Astrocyte of the cerebellum (primary cell): ENCODE measurements at regions not wholly inside any gene's neighbourhood (a gene's known extent, or its start where the extent isn't known, plus 50 kb on each side); places are given as distances from the start of the nearest gene placed in this dataset.
"Not testable (repeated sequence)": the region's sequence is repeated elsewhere in the genome, so short reads cannot be mapped to it uniquely, and the experiment has no call there.

ENCODE experiments used
- DNase-seq: peaks from one replicate; pipeline ENCODE4 v3.0.0-alpha.2; 2011; ENCODE audit warnings: low read depth
- H3K4me3 ChIP-seq: 2 replicates; pipeline ENCODE4 v1.5.1; 2011; ENCODE audit warnings: mild to moderate bottlenecking, low read depth, low read length, moderate library complexity
- in situ Hi-C: cut with HindIII; loops from 2 replicates; pipeline ENCODE4 v1.10.0; 2017; ENCODE audit warnings: low sequenced_read_pairs
- TF ChIP-seq, protein P1 (sequence below): IDR thresholded peaks from 2 replicates; pipeline ENCODE4 v1.5.1; 2012; ENCODE audit warnings: low read length, low read depth, moderate library complexity, mild to moderate bottlenecking; ENCODE audit errors: missing control alignments

DNA sequence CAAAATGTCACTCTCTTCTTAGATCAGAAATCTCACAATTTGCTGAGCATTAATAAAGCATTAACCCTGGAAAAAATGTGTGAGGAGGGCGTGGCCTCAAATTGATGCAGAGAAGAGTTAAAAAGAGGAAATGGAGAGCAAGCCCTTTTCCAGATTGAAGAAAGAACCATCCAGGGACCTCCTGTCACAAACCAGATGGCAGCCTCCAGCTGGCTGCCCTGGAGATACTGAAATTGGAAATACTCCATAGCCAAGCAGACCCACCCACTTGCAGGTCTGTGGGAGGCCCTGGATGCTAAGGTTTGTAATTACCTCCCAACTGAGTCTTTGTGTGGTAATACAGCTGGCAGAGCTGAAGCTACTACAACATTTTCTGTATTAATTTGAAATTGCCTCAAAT is 214.9 kb downstream of the IL20RB start:
- in situ Hi-C loops = no loop called here
- no peak for DNase-seq
- TF ChIP-seq, protein P1, sequence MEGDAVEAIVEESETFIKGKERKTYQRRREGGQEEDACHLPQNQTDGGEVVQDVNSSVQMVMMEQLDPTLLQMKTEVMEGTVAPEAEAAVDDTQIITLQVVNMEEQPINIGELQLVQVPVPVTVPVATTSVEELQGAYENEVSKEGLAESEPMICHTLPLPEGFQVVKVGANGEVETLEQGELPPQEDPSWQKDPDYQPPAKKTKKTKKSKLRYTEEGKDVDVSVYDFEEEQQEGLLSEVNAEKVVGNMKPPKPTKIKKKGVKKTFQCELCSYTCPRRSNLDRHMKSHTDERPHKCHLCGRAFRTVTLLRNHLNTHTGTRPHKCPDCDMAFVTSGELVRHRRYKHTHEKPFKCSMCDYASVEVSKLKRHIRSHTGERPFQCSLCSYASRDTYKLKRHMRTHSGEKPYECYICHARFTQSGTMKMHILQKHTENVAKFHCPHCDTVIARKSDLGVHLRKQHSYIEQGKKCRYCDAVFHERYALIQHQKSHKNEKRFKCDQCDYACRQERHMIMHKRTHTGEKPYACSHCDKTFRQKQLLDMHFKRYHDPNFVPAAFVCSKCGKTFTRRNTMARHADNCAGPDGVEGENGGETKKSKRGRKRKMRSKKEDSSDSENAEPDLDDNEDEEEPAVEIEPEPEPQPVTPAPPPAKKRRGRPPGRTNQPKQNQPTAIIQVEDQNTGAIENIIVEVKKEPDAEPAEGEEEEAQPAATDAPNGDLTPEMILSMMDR = no peak
- H3K4me3 ChIP-seq = no peak overlapping the region

DNA sequence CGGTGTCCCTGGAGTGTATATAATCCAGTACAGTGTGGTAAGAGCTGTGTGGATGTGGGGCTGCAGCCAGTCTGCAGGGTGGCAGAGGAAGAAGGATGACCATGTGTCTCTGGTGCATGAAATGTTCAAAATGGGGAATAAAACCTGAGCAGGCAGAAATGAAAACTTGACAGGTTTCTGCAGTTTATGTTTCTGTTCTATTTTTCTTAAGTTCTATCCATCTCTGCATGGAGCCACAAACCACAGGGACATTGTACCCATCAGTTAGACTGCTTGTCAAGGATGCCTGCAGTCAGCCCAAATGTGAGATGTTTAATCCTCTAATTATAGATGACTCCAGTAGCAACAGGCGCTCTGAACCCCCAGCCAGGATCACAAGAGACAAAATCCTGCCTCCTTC is 216.7 kb downstream of the IL20RB start:
- TF ChIP-seq, protein P1 = no peak
- no peak overlapping the region for H3K4me3 ChIP-seq
- DNase-seq = no peak
- in situ Hi-C loops = no loop called here

DNA sequence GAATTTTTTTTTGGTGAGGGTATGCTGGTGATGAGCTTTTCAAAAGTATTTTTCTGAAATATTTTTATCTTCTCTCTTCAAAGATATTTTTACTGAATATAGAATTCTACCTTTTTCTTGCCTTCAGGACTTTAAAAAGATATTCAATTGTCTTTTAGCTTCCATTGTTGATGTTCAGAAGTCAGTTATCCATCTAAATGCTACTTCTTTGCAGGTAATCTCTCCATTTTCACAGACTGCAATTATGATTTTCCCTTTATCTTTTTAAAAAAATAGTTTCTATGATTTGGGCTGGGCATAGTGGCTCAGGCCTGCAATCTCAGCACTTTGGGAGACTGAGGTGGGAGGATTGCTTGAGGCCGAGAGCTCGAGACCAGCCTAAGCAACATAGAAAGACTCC is 222.4 kb downstream of the IL20RB start:
- DNase-seq = no peak
- in situ Hi-C loops = no loop called here
- H3K4me3 ChIP-seq = no peak overlapping the region
- TF ChIP-seq, protein P1 = no peak

DNA sequence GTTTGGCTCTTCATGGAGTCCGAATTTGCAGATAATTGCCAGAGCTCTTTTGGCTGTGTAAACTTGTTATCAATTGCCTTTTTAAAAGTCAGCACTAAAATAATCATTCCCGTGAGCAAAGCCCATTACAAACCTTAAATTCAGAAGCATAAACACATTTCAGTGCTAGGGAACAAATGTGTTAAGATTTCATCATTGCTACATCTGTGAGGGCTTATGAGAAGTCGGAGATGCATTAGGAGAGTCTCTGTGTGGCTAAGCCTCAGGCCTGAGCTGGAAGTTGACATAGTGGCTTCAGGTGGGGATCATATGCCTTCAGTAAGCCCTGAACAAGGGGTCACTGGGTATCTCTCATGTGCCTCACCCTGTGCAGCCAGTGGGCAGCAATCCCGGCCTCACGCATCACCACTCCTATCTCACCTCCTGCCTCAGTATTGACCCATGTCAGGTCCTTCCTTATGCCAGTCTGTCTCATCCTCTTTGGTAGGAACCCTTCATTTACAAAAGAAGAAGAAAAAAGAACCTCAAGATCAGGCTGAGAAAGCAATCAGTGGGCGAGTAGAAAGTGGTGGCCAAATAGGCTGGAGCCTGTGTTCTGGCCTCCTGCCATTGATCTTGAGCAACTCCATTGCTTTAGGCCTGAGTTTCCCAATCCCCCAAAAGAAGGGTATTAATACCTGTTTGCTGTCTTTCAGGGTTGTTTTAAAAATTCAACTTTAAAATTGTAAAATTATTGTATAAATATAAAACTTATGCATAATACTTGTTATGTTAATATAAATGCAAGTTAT is 233.5 kb downstream of the IL20RB start:
- no peak for DNase-seq
- in situ Hi-C loops = no loop called here
- TF ChIP-seq, protein P1 = no peak
- no peak overlapping the region for H3K4me3 ChIP-seq

DNA sequence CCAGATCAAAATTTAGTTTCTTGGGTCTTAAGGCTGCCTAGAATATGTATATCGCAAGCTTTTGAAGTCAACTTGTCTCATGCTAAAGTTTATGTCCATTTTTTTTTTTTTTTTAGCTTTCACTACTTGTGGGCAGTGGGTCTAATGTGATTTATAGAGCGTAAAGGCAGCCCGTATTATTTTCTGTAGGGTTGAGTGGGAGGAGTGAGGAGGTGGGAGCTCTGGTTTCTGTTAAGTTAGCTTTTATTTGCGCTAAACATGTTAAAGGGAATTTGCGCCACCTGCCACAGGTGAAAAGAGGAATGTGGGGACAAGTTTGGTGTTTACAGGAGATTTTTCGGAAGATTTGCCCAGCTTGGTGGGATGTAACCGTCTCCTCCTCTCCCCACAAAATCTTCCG is 234.2 kb downstream of the IL20RB start:
- no peak for DNase-seq
- TF ChIP-seq, protein P1 = no peak
- in situ Hi-C loops = no loop called here
- H3K4me3 ChIP-seq = no peak overlapping the region

DNA sequence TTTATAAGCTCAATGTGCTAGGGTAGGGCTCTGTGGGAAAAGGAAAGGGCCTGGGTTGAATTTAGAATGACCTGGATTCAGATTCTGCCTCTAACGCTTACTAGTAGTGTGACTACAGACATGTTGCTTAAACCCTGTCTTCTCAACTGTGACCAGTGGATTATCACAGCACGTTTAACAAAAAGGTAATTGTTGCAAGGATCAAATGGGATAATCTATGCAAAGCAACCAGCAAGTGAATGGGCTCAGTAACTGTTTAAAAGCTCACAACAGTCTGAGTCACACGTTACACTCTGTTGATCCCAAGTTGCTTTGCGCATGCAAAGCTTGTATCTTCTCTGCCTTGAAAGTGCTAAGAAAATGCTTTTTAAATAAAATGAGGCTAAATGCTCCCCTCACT is 236.5 kb downstream of the IL20RB start:
- in situ Hi-C loops = no loop called here
- TF ChIP-seq, protein P1 = no peak
- no peak overlapping the region for H3K4me3 ChIP-seq
- no peak for DNase-seq

DNA sequence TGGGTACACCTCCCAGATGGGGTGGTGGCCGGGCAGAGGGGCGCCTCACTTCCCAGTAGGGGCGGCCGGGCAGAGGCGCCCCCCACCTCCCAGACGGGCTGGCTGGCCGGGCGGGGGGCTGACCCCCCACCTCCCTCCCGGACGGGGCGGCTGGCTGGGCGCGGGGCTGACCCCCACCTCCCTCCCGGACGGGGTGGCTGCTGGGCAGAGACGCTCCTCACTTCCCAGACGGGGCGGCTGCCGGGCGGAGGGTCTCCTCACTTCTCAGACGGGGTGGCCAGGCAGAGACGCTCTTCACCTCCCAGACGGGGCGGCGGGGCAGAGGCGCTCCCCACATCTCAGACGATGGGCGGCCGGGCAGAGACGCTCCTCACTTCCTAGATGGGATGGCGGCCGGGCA is 240.6 kb downstream of the IL20RB start:
- H3K4me3 ChIP-seq, in situ Hi-C loops, DNase-seq: not testable (repeated sequence)
